GM19238 (cell line): ENCODE measurements at regions not wholly inside any gene's neighbourhood (a gene's known extent, or its start where the extent isn't known, plus 50 kb on each side); places are given as distances from the start of the nearest gene placed in this dataset.

Source experiments
- DNase-seq: peaks from one replicate; pipeline ENCODE4 v3.0.0; 2011; ENCODE audit warnings: low spot score; ENCODE audit not compliant: insufficient read length

- no peak for DNase-seq
Measured at GRCh38 chr1:13878021-13878420, 178.0 kb downstream of the PRDM2 start.

GRCh38 chr1:13878451-13878850 lies 178.5 kb downstream of the PRDM2 start:
- no peak for DNase-seq

DNA sequence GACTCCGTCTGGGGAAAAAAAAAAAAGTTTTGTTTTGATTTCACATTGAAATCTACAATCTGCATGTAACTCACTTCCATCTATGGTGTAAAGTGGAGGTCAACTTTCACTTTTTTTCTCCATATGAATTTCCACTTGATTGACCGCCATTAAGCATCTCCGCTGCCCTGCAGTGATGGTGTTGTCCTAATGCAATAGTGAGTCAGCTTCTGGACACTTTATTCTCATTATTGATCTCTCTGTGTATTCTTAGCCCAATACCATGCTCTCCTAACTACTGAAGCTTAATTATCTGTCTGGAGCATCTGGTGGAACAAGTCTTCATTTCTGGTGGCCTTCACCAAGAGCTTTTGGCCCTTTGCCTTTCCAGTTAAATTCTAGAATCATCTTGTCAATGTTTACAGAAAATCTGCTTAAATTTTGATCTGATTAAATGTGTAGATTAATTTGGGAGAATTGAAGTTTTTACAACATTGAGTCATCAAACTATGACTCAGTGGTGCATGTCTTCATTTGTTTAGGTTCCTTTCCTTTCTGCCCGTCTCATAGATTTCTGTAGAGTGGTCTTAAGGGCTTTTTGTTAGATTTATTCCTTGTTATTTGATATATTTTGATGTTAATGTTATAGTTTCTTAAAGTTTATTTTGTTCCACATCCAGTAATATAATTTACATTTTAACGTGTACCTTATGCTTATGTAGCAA lies 181.5 kb downstream of the PRDM2 start:
- DNase-seq: no peak

DNA sequence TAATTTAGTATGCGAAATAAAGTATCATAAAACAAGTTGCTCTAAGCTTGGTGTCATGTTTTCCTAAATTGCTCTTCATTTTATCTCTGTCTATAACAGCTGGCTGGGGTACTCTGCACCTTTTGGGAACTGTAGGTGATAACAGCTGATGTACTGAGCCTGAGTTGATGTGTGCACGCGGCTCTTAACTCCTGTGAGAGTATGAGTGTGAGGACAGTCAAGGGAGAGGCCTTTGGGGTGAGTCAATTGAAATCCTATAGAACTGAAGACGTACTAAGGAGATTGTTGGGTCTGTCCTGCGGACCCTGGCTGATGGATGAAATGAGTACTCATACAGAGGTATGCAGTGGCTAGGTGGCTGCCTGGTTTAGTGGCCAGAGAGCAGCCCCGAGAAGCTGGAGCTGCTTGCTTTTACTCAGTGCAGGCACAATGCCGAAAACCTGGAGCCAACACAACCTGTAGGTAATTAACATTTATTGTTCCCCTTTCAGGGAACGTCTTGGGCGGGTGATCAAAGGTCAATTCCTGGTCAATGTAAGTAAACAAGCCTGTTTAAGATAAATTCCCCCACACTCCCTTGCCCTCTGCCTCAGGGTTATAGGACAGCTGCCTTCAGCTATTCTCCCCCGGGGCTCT lies 188.5 kb downstream of the PRDM2 start:
- DNase-seq: no peak

DNA sequence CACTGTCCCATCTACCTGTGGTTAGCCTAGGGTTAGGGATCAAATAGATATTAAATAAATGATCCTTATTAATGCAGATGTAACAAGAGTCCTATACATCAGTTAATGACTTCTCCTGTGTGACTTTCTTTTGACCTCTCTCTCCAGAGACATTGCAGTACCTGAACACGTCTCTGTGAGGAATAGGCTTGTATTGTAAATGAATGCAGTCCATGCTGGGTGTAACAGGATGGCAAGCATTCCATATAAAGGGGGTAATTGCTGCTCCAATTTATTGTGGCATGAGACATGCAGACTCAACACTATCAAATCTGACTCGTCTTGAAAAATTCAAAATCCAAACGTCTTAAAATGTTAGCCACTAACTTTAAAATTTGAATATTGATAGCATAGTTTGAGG lies 189.5 kb downstream of the PRDM2 start:
- DNase-seq: no peak

DNA sequence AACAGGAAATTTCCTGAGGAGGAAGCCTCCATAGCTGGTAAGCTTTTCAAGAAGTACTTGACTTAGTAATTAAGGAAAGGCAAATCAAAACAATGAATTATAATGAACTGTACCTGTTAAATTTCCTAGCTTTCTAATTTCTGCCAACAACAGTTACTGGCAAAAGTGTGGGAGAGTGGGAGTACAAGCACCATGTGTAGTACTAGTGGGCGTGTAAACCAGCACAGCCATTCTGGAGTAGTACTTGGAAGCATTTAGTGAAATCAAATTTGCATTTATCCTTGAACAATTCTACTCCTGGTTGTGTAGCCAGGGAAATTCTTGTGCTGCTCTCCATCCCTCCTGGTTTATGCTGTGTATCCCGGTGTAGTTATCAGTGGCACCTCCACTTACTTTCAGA lies 190.8 kb downstream of the PRDM2 start:
- no peak for DNase-seq

GRCh38 chr1:13892198-13892597 lies 192.2 kb downstream of the PRDM2 start:
- DNase-seq: no peak

DNA sequence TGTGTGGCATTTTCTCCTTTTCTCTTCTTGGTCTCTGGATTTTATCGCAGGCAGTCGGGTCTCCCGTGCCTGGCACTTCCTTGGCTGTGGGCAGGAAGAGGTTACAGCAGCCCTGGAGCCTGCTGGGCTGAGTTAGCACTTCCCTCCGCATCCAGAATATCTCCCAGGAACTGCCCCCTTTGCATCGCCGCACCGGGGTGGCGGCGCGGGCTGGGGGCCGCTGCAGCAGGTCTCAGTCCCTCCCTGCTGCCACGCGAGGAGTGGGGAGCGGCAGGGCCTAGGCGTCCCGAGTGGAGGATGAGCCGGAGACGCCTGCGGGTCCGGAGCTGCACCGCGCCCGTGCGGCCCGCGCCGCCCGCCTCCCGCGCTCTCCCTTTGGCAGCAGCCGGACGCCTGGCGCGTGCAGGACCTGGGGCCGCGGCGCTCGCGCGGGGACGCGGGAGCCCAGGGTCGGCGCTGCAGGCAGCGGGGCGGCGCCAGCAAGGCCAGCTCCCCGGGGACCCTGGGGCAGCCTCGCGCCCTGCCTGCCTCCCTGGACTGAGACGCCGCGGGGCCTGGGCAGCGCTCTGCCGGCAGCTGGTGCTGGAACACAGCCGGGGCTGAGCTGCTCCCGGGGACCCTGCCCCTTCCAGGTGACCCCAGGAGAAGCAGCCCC lies 192.8 kb downstream of the PRDM2 start:
- no peak for DNase-seq

- DNase-seq: no peak
Measured at GRCh38 chr1:13893409-13893821, 193.4 kb downstream of the PRDM2 start.

DNA sequence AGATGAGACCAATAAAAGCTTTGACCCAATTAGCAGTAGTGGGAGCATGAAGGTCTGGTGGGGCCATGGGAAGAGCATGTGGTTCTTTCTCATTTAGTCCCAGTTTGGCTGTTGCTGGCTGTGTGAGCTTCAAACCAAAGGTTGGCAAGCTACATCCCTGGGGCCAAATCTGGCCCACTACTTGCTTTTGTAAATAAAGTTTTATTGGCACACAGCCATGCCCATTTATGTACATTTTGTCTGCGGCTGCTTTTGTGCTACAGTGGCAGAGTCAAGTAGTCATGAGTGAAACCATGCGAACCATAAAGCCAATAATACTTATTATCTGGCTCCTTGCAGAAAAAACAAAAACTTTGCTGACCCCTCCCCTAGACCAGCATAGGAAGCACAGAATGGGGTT lies 196.9 kb downstream of the PRDM2 start:
- no peak for DNase-seq

DNA sequence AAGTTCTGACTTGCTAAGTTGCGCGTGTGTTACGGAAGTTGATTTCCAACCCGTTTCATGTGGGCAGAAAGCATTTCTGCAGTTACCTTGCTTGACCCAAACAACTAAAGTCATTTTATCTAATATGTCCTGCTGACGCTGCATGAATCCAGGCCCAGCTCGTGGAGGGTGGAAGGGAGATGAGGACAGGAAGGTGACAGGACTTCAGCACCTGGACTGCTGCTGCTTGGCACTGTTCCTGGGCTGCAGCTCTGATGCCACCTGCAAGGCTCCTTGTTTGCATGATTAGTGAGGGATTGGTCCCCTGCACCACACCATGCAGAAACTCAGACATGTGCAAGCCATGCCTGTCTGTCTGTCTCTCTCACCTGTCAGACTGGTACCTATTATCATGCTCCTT lies 198.4 kb downstream of the PRDM2 start:
- DNase-seq: no peak

- no peak for DNase-seq
Measured at GRCh38 chr1:13899856-13900255, 199.9 kb downstream of the PRDM2 start.

DNA sequence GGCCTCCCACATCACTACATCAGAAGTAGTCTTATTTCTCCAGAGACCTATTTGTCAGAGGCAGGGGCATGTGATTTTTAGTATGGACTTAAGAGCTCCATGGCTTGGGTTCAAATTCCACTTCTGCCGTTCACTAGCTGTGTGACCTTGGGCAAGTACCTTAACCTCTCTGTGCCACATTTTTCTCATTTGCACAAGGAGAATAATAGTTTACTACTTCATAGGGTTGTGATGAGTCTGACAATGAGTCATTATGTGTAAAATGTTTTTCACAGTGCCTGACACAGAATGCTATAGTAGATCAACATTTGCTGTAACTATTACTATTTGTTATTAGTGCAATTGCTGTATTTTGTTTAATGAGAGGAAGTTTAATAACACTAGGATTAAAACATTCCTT lies 200.6 kb downstream of the PRDM2 start:
- no peak for DNase-seq

DNA sequence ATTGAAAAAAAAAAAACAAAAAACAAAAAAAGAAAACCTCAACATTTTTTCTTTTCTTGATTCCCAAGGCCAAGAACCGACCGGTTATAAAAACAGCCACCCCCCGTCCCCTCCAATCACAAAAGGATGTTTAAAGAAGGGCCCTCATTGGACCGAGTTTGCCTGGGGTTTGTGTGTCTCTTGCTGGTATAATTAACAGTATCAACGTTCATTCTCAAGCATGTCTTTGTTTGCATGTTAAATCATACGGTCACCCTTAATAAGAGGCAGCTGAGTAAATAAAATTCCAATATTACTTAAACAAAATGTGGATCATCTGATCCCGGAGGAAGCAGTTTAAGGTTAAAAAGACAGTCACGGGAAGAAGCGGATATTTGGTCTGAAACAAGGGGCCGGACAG lies 201.1 kb downstream of the PRDM2 start:
- no peak for DNase-seq

GRCh38 chr1:13901597-13901996 lies 201.6 kb downstream of the PRDM2 start:
- no peak for DNase-seq

- peak; percentile 24 for DNase-seq
Measured at GRCh38 chr1:13908128-13908527, 208.1 kb downstream of the PRDM2 start.

- DNase-seq: no peak
Measured at GRCh38 chr1:13911697-13912619, 212.0 kb downstream of the PRDM2 start.

DNA sequence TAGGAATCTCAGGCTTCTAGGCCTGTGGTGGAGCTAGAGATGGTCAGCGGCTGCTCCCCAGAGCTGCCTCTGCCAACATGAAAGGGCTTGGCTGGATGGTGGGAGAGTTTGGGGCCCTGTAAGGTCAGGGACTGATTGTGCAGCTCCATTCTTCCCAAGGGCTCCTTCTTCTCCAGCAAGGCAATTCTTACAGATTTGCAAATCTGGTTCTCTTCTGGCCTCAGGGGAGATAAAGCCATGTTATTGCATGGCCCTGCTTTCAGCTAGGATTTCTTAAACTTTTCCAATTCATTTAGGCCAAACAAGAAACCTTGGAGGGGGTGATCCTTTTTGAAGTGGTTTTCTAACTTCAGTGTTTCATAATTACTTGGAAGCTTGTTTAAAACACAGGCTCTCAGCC lies 213.4 kb downstream of the PRDM2 start:
- DNase-seq: no peak

GRCh38 chr1:13916530-13916929 lies 216.5 kb downstream of the PRDM2 start:
- no peak for DNase-seq

DNA sequence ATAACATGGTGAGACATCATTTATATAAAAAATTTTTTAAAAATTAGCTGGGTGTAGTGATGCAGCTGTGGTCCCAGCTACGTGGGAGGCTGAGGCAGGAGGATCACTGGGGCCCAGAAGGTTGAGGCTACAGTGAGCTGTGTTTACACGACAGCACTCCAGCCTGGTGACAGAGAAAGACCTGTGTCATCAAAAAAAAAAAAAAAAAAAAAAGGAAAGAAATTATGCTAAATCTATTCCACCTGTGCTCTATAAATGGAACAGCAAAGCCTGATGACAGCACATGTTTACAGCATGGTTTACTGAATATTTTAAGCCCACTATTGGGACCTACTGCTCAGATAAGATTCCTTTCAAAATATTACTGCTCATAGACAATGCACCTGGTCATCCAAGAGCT lies 217.6 kb downstream of the PRDM2 start:
- DNase-seq: no peak

DNA sequence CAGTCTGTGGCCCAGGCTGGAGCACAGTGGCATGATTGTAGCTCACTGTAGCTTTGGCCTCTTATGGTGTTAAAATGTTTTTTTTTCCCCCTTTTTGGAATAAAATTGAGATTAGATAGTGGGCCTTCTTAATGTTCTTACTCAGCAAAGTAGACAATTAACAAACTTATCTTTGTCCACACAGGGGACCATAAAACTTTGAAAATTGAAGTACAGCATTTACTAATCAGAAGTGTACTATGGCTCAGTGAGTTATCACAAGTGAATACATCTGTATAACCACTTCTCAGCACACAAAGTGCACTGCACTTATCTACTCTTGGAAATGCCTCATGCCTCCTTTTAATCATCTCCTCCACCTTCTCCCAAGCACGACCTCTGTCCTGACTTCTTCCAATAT lies 218.9 kb downstream of the PRDM2 start:
- DNase-seq: no peak

DNA sequence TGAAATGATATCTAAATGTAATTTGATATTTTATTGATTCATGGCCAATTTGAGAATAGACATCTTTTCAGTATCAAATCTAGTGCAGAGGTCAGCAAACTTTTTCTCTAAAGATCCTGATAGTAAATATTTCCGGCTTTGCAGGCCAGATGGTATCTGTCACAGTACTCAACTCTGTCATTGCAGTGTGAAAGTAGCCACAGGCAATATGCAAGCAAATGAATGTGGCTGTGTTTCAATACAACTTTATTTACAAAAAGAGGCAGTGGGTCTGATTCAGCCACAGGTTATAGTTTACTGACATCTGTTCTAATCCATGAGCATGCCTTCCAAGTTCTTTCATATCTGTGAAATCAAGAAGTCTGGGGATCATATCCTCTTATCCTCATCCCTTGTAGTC lies 221.2 kb downstream of the PRDM2 start:
- no peak for DNase-seq
